ENCODE measurements at regions not wholly inside any gene's neighbourhood (a gene's known extent, or its start where the extent isn't known, plus 50 kb on each side); places are given as distances from the start of the nearest gene placed in this dataset.

GRCh38 chr7:51458693-51459092, 142.1 kb upstream of the COBL start:
- TF ChIP-seq TARDBP (IDR thresholded peaks at IDR 0.05) (no peak), SUZ12 (IDR thresholded peaks at IDR 0.05) (no peak), FOXK2 (IDR thresholded peaks at IDR 0.05) (no peak)

All from HEK293T (cell line).